HG03064 (cell line): ENCODE measurements at regions not wholly inside any gene's neighbourhood (a gene's known extent, or its start where the extent isn't known, plus 50 kb on each side); places are given as distances from the start of the nearest gene placed in this dataset.

Experiments
- ATAC-seq: cut with Tn5 transposase; IDR thresholded peaks from one replicate; pipeline ENCODE4 v1.9.1; 2021; ENCODE audit warnings: low read depth; ENCODE audit not compliant: unreplicated experiment

- ATAC-seq = no peak
Measured at GRCh38 chr5:61993295-61993927, 312.6 kb upstream of the KIF2A start.

GRCh38 chr5:61994171-61994570 is 311.8 kb upstream of the KIF2A start:
- ATAC-seq = no peak

GRCh38 chr5:61995486-61995885 is 310.5 kb upstream of the KIF2A start:
- no peak for ATAC-seq

- no peak for ATAC-seq
Measured at GRCh38 chr5:61999371-61999770, 306.6 kb upstream of the KIF2A start.

GRCh38 chr5:62000646-62001045 is 305.4 kb upstream of the KIF2A start:
- no peak for ATAC-seq

GRCh38 chr5:62001640-62002039 is 304.4 kb upstream of the KIF2A start:
- ATAC-seq = no peak

- ATAC-seq = no peak
Measured at GRCh38 chr5:62002436-62002835, 303.6 kb upstream of the KIF2A start.

GRCh38 chr5:62005551-62005950 is 300.5 kb upstream of the KIF2A start:
- no peak for ATAC-seq

GRCh38 chr5:62007457-62007856 is 298.5 kb upstream of the KIF2A start:
- no peak for ATAC-seq

GRCh38 chr5:62011089-62011664 is 294.8 kb upstream of the KIF2A start:
- no peak for ATAC-seq

- no peak for ATAC-seq
Measured at GRCh38 chr5:62017092-62017491, 288.9 kb upstream of the KIF2A start.

- no peak for ATAC-seq
Measured at GRCh38 chr5:62029303-62029702, 276.7 kb upstream of the KIF2A start.

GRCh38 chr5:62030326-62030725 is 275.7 kb upstream of the KIF2A start:
- ATAC-seq = no peak

- ATAC-seq = no peak
Measured at GRCh38 chr5:62038024-62038423, 268.0 kb upstream of the KIF2A start.

- ATAC-seq = no peak
Measured at GRCh38 chr5:62041156-62041756, 264.8 kb upstream of the KIF2A start.

GRCh38 chr5:62042007-62042406 is 264.0 kb upstream of the KIF2A start:
- no peak for ATAC-seq

GRCh38 chr5:62043289-62044280 is 262.4 kb upstream of the KIF2A start:
- ATAC-seq = no peak

GRCh38 chr5:62044989-62045388 is 261.0 kb upstream of the KIF2A start:
- ATAC-seq = no peak

GRCh38 chr5:62046191-62046590 is 259.8 kb upstream of the KIF2A start:
- no peak for ATAC-seq

- ATAC-seq = no peak
Measured at GRCh38 chr5:62051747-62052146, 254.3 kb upstream of the KIF2A start.

- no peak for ATAC-seq
Measured at GRCh38 chr5:62059960-62060359, 246.0 kb upstream of the KIF2A start.
